GM12865 (cell line): ENCODE measurements at regions not wholly inside any gene's neighbourhood (a gene's known extent, or its start where the extent isn't known, plus 50 kb on each side); places are given as distances from the start of the nearest gene placed in this dataset.
A peak's percentile ranks its signal among the peaks of the same experiment; 100 is the strongest.

Experiments
- DNase-seq: peaks from one replicate; pipeline ENCODE4 v3.0.0; 2010; ENCODE audit warnings: low read depth
- H3K4me3 ChIP-seq: 2 replicates; pipeline ENCODE4 v1.5.1; 2011; ENCODE audit warnings: mild to moderate bottlenecking, low read depth, low read length, control low read depth
- CTCF ChIP-seq: IDR thresholded peaks from 2 replicates; pipeline ENCODE4 v1.5.1; 2011; ENCODE audit warnings: low read length, control low read depth, low read depth, inconsistent platforms; ENCODE audit not compliant: insufficient read depth; ENCODE audit errors: missing control alignments

DNA sequence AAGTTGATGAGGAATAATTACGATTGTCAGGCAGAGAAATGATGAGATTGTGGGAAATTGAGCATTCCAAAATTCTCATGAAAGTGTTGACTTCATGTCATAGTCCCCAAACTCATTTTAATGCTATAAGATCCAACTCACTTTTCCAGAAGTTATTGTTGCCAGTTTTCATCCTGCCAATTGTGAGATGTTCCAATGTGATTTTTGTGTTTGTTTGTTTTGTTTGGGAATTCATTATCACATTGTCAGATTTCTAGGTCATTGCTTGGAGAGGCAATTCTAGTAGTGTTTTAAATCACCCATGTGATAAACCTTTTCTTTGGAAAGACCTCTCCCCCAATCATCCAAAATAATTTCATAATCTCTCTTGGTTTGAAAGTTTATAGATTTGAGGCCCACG, 86.0 kb upstream of the ACVR2A start:
- DNase-seq = no peak
- TF ChIP-seq CTCF = no peak

DNA sequence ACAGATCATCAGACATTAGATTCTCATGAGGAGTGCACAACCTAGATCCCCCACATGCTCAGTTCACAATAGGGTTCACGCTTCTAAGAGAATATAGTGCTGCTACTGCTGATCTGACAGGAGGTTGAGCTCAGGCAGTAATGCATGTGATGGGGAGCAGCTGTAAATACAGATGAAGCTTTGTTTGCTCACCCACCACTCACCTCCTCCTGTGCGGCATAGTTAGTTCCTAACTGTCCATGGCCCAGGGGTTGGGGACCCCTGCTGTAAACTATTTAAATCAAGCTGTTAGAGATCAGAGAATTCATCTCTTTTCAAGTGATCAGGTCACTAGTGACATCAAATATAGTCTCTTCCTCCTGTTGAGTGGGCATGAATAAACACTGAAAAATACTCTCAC, 88.8 kb upstream of the ACVR2A start:
- TF ChIP-seq CTCF = no peak
- H3K4me3 ChIP-seq = no peak overlapping the region
- no peak for DNase-seq

More for the DNA sequence above, 86.0 kb upstream of the ACVR2A start:
- H3K4me3 ChIP-seq = no peak overlapping the region

GRCh38 chr2:147740211-147740927, 104.5 kb upstream of the ACVR2A start:
- DNase-seq = no peak
- no peak overlapping the region for H3K4me3 ChIP-seq
- no peak for TF ChIP-seq CTCF

DNA sequence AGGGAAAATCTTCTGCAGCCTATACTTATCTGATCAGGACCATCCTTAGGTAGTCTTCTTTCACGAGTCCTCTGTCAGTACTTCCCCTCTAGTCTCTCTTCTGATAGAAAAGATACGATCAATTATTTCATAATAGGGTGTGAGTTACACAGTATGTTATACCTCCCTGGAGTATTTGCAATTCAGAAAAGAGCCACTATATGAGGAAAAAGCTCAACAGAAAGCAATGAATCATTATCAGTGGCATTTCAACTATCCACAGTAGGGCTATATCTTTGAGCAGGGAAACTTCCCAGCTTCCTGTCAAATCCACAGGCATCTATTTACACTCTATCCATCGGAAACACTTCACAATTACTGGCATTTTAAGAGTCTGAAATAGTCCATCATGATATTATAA, 105.3 kb upstream of the ACVR2A start:
- H3K4me3 ChIP-seq = no peak overlapping the region
- TF ChIP-seq CTCF = no peak
- no peak for DNase-seq

- no peak for DNase-seq
- no peak for TF ChIP-seq CTCF
- no peak overlapping the region for H3K4me3 ChIP-seq
Observed at GRCh38 chr2:147718831-147719230, 126.0 kb upstream of the ACVR2A start.

DNA sequence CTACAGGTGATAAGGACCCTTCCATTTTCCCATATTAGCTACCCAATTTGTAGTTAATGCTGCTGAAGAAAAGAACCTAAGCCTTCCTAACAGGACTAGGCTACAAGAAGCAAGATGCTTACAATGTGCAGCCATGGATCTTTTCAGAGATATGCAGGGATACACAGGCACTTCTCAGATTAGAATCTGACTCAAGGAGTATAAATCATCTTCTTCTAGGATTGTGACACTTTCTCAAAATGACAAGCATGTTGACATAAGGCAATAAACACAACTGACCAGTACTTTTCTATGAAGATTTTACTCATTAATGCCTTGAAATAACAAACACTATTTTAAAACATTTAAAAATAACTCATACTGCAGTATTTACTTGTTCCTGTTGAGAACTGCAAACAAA, 127.9 kb upstream of the ACVR2A start:
- no peak for TF ChIP-seq CTCF
- H3K4me3 ChIP-seq = no peak overlapping the region
- no peak for DNase-seq

DNA sequence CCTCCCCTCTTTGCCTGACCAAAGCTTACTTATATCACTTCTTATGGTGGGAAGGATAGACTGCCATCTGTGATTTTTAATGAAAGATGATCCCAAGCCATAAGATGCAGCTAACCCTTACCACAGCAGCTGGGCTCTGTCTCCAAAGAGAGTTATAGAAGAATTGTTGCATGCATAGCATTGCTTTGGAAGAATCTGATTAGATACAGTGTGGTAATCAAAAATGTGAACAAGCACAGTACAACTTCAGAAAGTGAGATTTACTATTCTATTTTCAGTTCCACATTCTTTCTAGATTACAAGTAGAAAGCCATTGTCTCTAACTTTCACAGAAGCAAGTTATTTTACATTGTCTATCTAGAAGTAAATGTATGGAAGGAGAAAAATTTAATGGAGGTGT, 129.0 kb upstream of the ACVR2A start:
- no peak overlapping the region for H3K4me3 ChIP-seq
- TF ChIP-seq CTCF = no peak
- peak; percentile 10 for DNase-seq
